ENCODE measurements at regions not wholly inside any gene's neighbourhood (a gene's known extent, or its start where the extent isn't known, plus 50 kb on each side); places are given as distances from the start of the nearest gene placed in this dataset.

DNA sequence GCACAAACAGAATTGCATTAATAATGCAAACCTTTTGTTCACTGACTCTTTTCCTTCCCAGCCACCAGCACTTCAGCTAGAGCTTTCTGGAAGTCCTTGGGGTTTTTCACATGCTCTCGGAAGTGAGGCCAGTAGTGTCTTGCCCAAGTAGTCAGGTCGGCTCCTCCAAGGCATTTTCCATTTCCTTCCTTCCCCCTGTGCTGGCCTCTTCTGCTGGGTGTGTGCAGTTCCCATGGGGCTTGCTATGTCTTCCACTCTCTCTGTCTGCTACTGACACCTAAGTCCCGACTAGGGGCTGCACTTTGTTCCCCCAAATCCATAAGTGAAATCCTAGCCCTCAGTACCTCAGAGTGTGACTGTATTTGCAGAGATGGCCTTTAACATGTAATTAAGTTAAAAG lies 175.6 kb upstream of the BMPER start:
- no peak for DNase-seq

- DNase-seq, result no peak
These were observed 174.4 kb upstream of the BMPER start for GRCh38 chr7:33730958-33731357.

DNA sequence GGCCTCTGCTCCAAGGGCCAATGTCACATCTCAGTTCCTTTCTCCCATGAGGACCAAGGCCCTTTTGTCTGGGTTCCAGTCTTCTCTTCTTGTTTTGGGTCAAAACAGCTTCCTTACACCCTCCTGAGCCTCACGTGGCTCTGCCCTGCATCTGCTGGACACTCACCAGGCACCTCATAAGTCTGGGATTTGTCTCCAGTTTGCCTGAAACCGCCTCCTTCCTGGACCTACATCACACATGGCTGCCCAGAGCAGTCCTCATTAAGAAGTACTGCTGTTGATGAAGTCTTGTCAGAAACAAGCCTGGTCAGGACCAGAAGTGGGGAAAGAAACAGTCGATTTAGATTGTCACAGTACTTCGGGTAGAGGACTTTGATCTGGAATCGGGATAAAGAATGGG lies 173.4 kb upstream of the BMPER start:
- DNase-seq, result no peak

GRCh38 chr7:33732462-33732861 lies 172.9 kb upstream of the BMPER start:
- no peak for DNase-seq

DNA sequence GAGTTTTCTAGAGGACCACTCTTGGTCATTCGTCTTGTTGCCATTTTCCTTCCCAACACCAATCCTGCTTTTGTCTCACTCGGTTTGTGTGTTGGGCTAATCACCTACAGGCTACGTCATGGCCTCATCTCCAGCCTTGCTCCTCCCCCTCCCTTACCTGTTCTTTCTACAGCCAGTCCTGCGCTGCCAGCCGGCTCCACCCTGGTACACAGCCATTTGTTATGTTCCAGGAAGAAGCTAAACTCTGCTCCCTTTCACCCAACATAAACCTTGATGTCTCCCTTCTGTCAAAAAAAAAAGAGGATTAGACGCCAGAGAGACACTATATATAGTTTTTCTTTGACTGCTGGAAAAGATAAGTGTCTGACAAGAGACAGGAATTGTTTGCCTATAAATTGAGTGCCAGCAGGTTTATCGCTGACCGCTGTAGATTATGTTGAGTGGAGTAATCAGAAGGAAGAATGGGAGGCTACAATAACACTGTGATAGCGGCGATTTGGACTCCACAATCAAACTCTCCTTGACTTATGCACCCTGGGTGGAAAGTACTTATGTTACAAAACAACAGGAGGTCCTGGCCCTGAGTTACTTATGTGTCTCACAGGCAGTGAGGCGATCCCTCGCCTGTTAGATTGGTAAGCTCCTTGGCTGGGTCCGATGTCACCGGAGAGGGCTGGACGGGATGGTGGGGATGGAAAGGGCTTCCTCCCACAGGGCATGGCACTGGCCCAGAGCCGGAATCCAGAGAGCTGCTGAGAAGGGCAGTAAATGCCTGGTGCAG lies 171.3 kb upstream of the BMPER start:
- DNase-seq, result peak; percentile 29

DNA sequence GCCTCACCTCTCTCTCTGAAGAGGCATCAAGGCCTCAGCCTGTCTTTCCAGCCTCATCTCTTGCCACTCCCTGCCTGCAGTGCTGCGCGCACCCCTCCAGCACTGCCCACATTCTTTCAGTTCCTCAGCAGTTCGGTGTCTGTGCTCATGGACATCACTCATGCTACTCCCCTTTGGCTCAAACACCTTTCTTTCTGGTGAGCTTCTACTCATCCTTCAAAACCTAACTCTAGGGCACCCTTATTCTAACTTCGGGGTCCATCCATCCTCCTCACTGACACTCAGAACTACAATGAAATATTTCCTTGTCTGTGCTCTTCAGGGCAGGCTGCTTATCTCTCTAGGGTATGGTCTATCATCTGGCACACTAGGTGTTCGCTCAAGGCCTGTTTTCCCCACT lies 169.9 kb upstream of the BMPER start:
- no peak for DNase-seq

DNA sequence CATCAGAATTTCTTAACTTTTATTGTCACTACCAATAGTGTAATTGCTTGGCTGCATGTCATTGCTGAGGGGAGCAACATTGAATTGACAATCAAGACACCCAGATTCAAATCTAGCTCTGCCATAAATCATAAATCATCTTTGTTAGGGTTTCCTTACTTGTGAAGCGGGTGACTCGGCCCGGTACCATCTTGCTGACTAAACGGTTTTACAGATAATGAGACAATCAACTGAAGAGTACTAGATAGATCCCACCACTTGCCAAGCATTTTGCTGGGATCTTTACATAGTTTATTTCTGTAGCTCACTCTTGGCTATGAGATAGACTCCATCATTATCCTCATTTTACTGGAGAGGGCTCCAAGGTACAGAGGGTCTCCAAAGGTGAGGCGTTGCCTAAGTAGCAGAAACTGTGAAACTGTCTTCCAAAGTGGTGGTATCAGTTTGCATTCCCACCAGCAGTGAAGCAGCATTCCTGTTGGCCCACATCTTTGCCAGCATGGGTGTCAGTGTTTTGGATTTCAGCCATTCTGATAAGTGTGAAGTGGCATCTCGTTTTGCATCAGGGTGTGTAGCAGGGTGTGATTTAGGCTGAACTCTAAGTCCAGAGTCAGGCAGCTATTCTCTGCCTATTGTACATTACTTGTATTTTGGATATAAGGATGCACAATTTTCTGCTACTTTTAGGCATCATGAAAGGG lies 168.7 kb upstream of the BMPER start:
- DNase-seq, result no peak

GRCh38 chr7:33738260-33738935 lies 166.9 kb upstream of the BMPER start:
- DNase-seq, result no peak

DNA sequence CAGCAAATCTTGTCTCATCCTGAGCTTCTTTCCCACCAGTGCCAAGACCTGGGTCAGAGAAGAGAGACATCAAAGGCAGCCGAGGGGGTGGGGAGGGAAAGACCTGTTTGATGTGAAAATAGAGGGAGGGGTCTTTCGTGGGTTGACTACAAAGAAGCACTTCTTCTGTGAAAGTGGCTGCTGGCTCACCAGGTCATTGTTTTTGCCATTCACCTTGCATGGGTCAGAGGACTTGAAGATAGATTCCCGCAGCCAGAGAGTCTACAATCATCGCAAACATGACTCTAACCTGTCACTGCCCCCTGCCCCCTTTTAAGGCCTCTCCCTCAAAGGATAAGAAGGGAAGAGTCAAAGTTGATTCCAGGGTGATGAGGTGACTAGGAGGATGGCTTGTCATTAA lies 166.1 kb upstream of the BMPER start:
- no peak for DNase-seq

DNA sequence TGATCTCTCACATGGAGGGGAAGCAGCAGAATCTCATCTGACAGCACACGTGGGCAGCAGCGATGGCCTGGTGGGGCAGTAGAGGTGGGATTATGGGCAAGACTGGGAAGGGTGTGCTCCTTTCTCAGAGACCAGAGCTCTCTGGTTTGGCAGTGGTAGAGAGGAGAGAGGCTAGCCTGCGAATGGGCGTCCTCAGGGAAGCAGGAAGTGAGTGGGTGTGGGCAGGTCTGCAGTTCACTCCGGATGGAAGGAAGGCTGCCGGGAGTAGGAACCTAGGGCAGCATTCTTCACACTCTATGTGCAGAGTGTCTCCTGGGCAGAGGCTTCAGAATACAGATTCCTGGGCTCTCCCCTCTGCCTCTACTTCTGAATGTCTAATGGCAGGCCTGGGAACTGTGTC lies 162.8 kb upstream of the BMPER start:
- DNase-seq, result no peak

DNA sequence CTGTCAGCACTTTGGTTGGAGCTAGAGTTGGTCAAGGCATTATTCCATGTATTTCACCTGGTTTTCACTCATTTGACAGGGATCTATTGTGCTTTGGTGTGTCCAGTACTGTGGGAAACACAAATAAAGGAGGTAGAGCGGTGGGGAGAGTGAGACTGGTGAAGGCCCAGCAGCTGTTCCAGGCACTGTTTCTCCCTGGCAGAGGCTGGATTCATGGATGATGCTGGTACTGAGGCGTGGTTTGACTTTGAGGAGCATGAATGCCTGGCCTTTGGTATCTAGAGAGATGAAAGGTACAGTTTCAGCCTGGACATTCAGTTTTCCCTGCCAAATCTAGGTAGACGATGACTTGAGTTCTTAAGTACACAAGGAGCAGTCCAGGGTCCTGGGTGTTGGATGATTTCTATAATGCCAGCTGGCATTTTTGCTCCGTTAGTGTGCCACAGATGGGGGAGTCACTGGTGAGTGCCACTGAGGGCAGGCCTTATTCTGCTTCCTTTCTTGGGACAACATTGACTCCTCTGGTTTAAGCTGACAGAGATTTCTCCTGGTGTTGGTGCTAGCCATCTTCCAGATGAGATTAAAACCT lies 162.2 kb upstream of the BMPER start:
- no peak for DNase-seq

DNA sequence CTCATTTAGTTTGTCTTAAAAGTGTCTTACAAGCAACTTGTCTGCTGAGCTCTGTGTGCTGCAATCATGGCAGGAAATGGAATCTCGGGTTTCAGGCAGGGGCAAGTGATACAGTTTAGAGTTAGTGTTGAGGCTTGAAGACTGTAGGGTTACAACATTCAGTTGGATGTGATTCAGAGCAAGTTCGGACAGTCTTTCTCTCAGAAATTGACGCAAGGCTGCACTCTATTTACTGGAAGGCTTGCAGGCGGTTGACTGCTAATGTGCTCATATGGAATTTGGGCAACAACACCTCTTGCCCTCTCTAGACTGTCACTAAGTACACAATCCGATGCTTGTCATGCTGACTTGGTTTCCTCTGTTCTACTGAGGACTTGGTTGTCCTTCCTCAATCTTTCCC lies 161.7 kb upstream of the BMPER start:
- no peak for DNase-seq

- no peak for DNase-seq
These were observed 160.9 kb upstream of the BMPER start for GRCh38 chr7:33744293-33745075.

- no peak for DNase-seq
These were observed 159.4 kb upstream of the BMPER start for GRCh38 chr7:33745934-33746333.

DNA sequence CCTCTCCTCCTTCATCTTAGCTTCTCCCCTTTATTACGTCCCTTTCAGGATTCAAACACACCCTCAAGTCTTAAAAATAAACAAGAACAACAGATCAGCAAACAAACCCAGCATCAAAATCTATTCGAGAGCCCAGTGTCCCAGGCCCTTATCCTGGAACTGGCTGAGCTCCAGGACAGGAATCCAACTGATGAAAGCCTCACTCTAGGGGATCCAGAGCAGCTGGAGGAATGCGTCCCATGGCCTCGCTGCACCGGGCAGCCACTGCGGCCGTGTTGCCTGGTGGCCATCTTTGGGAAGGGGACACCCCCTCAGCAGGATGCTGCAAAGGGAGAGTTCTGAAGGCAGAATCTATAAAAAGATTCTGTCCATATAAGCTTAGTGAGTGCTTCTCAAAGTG lies 156.5 kb upstream of the BMPER start:
- DNase-seq, result no peak

- no peak for DNase-seq
These were observed 155.2 kb upstream of the BMPER start for GRCh38 chr7:33750177-33750576.

DNA sequence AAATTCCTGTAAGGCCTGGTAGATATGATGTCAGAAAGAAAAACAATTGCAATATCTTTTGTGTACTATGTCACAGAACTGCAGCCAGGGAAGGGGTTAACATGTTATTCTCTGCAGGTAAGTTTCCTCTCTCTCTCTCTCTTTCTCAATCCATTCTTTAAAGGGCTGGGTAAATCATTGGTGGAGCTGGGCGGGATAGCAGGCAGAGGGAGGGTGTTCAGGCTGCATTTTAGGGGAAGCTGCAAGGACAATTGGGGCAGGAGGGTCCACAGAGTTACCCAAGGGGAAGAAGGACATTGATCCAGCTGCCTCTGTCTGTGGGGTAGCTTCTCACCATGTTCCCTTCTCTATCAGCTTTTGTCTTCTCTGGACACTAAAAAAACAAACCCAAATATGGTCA lies 153.9 kb upstream of the BMPER start:
- no peak for DNase-seq

- DNase-seq, result no peak
These were observed 151.3 kb upstream of the BMPER start for GRCh38 chr7:33753881-33754525.

DNA sequence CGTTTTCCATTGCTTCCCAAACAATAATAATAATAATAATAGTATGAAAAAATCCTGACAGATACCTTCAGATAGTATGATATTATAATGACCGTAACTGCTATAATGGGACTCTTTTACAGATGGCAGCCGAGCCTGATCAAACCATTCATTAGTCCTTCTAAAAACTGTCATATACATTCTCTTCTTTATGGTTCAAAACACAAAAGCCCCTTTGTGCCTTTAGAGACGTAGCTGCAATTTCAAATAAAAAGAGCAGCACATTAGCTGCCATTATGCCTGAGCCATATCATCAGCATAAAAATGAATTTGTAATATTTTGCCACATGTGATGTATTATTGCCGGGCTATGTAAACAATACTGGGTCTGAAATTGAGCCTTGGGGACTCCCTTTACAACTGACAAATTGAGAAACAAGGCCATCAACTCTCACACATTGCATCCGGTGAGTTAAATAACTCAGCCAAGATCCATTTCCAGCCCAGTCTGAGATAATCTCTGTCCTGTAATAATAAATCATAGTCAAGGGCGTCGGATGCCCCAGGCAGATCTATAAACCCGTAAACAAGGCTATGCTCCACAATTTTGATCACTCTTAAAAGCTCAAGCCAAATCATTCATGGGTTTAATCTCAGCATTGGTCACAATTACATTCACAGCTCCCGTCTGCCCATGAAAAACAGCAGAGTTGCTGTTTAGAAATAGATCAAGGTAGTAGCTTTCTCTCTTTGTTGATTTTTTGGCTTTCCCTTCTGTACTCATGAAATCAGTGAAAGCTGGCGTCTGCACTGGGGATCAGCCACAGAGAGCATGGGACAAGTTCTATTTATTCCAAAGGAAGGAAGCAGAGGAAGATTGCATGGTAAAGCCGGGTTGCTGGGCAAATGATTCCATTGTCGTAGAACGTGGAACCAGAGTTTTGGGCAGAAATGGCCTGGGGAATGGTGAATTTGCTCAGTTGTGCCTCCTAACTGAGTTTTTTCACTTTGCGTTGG lies 150.1 kb upstream of the BMPER start:
- no peak for DNase-seq

DNA sequence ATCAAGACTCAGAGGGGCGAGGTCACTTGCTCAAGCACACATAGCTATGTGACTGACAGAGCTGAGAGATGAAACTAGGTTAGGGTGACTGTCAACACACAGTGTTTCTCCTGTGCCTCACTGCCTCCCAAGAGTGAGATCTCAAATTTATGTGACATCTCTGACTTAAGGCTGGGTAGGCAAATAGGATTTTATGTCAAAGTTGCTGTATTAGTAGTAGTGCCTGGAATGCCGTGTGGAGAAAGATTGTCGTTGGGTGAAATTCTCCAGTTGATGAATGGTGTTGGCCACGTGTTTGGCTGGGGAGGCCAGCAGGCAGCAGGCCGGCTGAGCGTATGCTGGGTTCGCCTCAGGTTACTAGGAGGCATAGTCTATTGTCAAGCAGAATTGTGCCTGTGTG lies 148.3 kb upstream of the BMPER start:
- DNase-seq, result no peak

GRCh38 chr7:33757563-33758165 lies 147.7 kb upstream of the BMPER start:
- no peak for DNase-seq
